Hindlimb muscle (tissue), 1 donor: ENCODE measurements at regions not wholly inside any gene's neighbourhood (a gene's known extent, or its start where the extent isn't known, plus 50 kb on each side); places are given as distances from the start of the nearest gene placed in this dataset.

ENCODE experiments used
- DNase-seq: peaks from one replicate; pipeline ENCODE4 v3.0.0-alpha.2; 2013

GRCh38 chr4:28341784-28342183 lies 1481.1 kb downstream of the STIM2 start:
- no peak for DNase-seq

GRCh38 chr4:28350485-28350884 lies 1489.8 kb downstream of the STIM2 start:
- no peak for DNase-seq

DNA sequence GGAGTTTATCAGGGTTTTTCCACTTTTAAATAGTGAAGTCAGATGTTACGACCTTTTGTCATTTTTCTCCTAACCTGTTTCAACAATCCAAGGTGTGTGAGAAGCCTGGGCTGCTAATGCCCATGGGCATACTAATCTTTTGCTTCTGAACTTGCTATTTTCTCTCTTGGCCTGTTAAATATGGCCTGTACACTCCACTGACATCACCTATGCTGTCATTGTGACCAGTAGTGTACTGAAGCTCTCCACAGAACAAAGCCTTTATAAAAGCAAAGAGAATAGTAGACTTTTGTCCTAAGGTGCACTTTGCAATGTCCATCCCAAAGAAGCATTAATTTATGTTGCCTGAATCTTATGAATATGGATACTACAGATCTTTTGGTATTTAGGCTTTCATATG lies 1490.5 kb downstream of the STIM2 start:
- DNase-seq: no peak

DNA sequence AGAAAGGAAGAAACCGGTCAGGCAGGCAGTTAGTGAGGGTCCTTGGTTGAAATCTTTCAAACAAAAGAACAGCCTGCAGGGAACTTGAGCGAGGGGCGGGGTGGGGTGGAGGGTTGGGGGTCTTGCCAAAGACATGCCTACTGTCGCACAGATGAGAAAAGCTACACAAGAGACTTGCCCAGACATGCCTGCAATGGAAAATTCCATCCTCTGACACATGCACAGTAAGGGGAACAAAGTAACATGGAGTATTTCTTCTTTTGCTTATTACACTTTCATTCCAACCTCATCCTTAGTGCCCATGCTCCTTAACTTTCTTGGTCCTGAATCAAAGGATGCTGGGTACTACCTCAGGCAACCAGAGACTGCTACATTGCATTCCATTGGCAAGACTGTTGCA lies 1491.2 kb downstream of the STIM2 start:
- no peak for DNase-seq

- no peak for DNase-seq
Observed at GRCh38 chr4:28354880-28355656, 1494.4 kb downstream of the STIM2 start.

- no peak for DNase-seq
Observed at GRCh38 chr4:28357990-28358389, 1497.3 kb downstream of the STIM2 start.

DNA sequence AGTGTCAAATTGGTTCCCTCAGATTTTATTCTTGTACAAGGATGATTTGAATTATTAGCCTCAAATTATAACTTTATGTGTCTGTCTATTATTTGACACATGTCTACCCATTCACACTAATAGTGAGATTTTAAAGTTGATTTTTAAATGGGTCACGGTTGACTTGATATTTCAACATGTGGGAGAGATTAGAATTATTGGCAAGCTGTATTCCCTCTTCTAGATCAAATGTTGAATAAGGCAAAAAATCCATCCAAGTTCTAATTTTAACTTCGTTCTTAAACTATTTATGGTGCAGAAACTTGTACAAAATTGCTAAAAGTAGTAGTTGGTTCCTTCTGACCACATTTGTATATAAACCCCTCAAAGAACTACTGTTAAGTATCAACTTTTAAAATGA lies 1498.0 kb downstream of the STIM2 start:
- peak; percentile 26 for DNase-seq

DNA sequence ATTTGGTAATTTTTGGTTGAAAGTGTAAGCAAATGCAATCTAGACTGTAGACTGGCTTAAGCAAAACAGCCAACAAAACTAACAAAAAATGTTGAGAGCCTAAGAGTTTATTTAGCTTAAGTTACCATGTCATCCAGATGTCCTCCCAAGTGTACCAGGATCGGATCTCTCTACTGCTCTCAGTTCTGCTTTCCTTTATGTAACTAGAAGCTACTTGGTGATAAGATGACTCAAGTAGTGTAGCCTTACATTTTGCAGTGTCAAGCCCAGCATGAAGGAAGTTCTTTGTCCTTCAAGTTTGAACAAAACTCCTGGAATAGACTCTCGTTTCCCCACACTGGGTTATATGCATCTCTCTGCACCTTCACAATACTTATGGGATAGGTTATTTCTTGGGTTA lies 1500.0 kb downstream of the STIM2 start:
- DNase-seq: peak; percentile 8

DNA sequence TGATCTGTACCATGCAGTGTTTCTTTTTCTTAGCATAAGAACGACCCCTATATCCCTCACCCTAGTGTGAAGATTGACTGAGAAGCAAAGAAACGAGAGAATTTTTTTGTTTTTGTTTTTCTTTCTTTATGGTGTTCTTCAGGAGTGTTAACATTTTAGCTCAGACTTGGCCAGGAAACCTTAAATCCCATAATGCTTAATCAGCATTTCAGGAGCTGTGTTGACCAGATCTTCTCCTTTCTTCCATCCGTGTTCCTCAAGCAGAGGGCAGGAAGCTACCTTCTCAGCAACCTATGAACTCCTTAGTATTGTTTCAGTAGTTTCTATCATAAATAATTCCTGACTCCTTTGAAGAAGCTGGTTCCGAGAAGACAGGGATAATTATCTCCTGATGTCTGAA lies 1501.5 kb downstream of the STIM2 start:
- no peak for DNase-seq

- DNase-seq: no peak
Observed at GRCh38 chr4:28369499-28369898, 1508.9 kb downstream of the STIM2 start.

DNA sequence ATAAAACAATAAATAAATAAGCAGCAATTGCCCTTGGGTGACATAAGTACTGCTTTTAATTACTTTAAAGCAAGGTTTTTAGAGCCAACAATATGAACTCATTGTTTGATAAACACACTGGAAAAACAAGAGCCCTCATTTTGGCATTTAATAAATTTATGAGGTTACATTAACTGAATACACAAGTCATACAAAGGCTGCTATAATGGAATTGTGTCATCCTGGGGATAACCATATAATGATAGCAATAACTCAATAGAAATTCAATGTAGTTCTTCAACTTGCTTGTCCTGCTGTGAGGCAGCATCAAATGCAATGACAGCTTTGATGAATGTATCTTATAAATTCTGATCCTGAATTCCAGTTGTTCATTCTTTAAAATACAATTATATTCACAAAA lies 1512.5 kb downstream of the STIM2 start:
- no peak for DNase-seq

DNA sequence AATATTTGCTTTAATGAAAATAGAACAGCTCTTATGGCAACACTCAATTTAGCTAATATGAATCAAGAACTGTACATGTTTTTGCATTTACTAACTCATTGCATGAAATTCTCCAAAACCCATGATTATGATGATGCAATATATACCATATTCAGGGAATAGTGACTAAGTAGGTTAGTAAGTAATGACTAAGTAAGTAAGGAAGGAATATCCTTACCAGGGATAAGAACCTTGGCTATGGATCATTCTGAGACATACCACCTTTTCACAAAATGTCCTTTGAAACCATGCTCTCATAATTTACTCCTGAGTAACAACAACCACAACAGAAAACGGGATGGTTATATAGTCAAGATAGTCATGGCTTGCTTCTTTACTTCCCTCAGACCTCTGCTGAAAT lies 1513.0 kb downstream of the STIM2 start:
- DNase-seq: no peak

- no peak for DNase-seq
Observed at GRCh38 chr4:28378109-28378830, 1517.6 kb downstream of the STIM2 start.

DNA sequence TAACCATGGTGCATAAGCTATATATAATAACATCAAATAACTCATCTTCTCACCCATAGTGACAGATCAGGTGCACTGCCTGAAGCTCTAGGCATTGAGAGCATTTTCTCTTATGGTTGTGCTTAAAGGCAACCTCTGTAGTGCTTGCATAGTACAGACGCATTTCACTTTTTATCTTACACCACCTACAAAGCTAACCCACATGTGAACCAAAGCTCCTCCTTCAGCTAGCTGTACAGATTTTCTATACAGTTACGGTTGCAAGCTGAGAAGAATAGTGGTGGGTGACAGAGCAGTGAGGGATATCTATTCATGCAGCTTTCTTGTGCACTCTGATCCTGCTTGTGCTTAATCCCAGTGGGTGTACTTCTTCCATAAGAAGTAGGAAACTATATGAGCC lies 1525.2 kb downstream of the STIM2 start:
- no peak for DNase-seq

GRCh38 chr4:28386776-28387175 lies 1526.1 kb downstream of the STIM2 start:
- DNase-seq: no peak

DNA sequence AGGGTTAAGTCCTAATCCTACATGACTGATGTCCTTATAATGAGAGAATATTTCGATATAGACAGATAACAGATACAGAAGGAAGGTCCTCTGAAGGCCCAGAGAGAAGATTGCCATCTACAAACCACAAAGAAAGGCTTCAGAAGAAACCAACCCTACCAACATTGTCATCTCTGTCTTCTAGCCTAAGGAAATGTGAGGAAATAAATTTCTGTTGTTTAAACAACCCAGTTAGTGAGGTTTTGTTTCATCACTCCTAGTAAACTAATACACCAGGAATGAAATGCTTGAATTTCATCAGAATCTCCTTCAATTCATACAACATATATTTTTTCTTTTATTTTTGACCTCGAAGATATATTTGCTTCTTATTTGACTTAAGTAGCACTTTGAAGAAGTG lies 1527.8 kb downstream of the STIM2 start:
- DNase-seq: no peak

DNA sequence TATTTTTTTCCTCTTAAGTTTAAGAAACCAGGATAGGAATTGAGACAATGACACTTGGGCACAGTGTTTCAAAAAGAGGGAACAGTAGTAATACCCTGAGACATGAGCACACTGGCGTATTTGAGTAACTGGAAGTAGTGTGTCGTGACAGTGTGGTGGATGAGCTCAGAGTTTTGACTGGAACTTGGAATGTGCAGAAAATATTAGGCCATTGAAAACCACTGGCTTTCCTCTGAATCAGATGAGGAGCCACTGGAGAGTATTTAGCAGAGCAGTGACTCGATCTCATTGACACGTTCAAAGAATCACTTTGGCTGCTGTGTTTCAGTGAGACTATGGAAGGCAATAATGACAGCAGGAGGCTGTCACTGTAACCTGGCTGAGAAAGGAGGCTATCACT lies 1531.2 kb downstream of the STIM2 start:
- DNase-seq: no peak

- DNase-seq: no peak
Observed at GRCh38 chr4:28402751-28403150, 1542.1 kb downstream of the STIM2 start.

DNA sequence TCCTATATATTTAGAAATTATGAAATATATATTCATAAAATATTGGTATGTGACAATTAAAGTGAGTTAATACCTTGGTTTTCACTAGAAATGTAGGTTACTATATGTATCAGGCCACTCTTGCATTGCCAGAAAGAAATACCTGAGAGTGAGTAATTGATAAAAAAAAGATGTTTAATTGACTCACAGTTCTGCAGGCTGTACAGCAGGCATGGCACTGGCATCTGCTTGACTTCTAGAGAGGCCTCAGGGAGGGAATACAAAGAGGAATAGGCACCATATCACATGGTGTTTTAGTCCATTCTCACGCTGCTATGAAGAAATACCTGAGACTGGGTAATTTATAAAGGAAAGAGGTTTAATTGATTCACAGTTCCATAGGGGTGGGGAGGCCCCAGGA lies 1560.6 kb downstream of the STIM2 start:
- no peak for DNase-seq

DNA sequence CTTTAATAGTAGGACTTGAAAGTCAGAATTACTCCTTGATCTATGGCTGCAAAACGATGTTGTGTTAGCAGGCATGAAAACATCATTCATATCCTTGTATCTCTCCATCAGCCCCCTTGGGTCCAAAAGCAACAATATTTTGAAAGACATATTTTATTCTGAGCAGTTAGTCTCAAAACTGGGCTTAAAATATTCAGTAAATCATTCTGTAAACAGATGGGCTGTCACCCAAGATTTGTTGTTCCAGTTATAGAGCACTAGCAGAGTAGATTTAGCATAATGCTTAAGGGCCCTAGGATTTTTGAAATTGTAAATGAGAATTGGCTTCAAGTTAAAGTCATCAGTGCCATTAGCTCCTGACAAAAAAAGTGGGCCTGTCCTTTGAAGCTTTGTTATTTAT lies 1565.6 kb downstream of the STIM2 start:
- no peak for DNase-seq

DNA sequence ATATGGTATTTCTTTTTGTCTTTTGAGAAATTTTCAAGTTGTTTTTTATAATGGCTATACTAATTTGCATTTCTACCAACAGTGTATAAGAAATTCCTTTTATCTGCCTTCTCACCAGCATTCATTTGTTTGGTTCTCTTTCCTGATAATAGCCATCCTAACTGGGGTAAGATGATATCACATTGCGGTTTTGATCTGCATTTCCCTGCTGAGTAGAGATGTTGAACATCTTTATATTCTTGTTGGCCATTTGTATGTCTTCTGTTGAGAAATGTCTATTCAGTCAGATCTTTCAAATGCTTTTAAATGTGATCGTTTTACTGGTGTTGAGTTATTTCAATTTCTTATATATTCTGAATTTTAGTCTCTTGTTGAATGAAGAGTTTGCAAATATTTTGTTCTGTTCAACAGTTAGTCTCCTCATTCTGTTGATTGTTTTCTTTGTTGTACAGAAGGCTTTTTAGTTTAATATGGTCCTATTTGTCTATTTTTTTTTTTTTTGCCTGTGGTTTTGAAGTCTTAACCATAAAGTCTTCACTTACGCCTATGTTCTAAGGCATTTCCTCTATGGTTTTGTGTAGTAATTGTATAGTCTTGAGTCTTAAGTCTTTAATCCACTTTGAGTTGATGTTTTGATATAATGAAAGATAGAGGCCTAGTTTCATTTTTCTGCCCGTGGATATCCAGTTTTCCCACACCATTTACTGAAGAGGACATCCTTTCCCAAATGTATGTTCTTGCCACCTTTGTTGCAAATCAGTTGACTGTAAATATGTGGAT lies 1566.9 kb downstream of the STIM2 start:
- no peak for DNase-seq

DNA sequence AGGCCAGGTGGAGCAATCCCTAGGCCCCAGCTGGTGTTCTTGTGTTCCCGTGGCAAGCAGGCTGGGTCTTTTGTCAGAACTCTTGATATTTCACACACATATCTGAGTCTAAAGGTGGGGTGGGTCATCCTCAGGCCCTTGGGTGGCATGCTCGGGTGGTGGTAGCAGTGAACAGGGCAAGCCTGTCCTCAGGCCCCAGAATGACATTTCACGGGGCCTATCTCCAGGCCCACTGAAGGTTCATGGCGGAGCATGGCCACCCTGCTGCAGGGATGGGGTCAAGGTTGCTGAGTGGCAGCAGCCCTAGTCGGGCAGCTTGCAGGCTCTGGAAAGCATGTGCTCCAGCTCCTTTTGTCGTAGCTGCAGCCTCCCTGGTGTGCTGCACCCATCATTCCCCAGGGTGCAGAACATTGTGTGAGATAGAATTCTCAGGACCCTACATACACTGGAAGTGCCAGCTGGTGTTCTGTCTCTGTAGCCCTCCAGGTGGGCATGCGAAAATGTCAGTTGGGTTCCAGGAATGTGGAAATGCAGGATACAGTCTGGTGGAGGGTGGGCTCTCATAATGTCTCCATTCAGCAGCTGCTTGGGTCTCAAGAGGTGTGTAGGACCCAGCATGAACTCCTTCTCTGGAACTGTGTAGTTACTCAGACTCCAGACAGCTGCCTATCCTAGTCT lies 1571.8 kb downstream of the STIM2 start:
- DNase-seq: no peak

DNA sequence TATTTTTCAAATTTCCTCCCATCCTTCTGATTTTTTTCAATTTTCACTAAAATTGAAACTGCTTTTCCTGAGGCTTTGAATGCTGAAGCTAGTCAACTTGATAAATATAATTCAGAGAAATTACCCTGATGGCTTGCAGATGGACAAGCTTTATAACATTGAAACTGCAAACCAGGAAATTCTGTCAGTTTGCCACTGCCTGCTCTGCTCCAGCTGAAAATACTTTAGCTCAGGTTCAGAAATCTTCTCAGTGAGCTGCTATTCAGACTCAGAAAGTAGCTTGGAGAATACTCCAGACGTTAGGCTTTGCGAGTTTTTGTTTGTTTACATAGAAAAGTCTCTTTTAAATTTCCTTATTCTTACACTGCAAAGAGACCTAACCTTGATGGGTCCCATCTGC lies 1574.7 kb downstream of the STIM2 start:
- DNase-seq: peak; percentile 69
